Activated naive CD8-positive, alpha-beta T cell treated with anti-CD3 and anti-CD28 coated beads, Interleukin-2, amount 50 U/mL, for 24 hours (primary cell): ENCODE measurements at regions not wholly inside any gene's neighbourhood (a gene's known extent, or its start where the extent isn't known, plus 50 kb on each side); places are given as distances from the start of the nearest gene placed in this dataset.
"Not testable (repeated sequence)": the region's sequence is repeated elsewhere in the genome, so short reads cannot be mapped to it uniquely, and the experiment has no call there.

Source experiments
- ATAC-seq: fragments of 150-1000 bp; cut with Tn5 transposase; one replicate; pipeline ENCODE4 v1.10.0; 2021
- DNase-seq: peaks from one replicate; pipeline ENCODE4 v3.0.0; 2021
- H3K27ac Mint-ChIP-seq: one replicate; pipeline ENCODE4 v1.8.0; 2021; ENCODE audit warnings: mild to moderate bottlenecking, mixed read lengths
- H3K27me3 Mint-ChIP-seq: one replicate; pipeline ENCODE4 v1.8.0; 2021; ENCODE audit warnings: mixed read lengths
- H3K36me3 Mint-ChIP-seq: one replicate; pipeline ENCODE4 v1.8.0; 2021; ENCODE audit warnings: low read depth, mixed read lengths
- H3K4me1 Mint-ChIP-seq: one replicate; pipeline ENCODE4 v1.8.0; 2021; ENCODE audit warnings: mixed read lengths
- H3K4me3 Mint-ChIP-seq: one replicate; pipeline ENCODE4 v1.8.0; 2021; ENCODE audit warnings: mild to moderate bottlenecking, moderate library complexity, mixed read lengths
- H3K9me3 Mint-ChIP-seq: one replicate; pipeline ENCODE4 v1.8.0; 2021; ENCODE audit warnings: mixed read lengths

DNA sequence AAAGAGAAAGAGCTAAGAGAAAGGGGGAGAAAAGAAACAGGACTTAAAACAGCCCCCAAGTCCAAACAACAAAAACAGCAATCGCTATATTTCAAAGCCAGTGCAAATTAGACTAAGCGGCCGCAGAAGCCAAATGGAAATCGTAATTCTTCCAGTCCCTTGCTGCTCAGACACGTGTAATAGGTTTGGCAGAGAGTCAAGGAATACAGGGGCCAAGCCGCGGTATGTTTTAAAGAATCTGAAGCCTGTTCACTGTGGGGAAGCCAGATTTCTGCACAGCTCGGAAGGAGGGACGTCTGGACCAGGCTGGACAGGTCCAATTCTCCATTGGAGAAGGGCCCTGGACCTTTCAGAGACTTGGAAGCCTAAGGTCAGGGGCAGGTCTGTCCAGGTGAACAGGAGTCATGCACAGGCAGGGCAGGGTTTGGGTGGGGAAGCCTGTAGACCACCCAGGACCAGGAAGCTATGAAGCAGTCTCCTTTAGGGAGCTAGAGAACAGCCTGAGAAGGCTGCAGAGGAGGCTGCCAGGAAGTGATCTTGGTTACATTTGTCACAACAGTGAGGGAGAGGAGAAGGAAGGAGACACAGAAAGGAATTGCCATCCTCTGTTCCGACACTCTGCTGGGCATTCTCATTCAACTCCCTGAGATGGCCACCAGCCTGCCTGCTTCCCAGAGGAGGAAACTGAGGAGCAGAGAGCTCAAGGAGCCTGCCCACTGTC, 265.5 kb upstream of the ISX start:
- H3K9me3 Mint-ChIP-seq, result peaks cover 4% of the 10 kb centered on the region
- no peak overlapping the region for H3K4me3 Mint-ChIP-seq
- DNase-seq (no peak), ATAC-seq (no peak)
- H3K27ac Mint-ChIP-seq, result no peak overlapping the region
- H3K4me1 Mint-ChIP-seq, result no peaks in the 10 kb centered on the region
- peaks cover 2% of the 10 kb centered on the region for H3K27me3 Mint-ChIP-seq
- no peaks in the 10 kb centered on the region for H3K36me3 Mint-ChIP-seq

DNA sequence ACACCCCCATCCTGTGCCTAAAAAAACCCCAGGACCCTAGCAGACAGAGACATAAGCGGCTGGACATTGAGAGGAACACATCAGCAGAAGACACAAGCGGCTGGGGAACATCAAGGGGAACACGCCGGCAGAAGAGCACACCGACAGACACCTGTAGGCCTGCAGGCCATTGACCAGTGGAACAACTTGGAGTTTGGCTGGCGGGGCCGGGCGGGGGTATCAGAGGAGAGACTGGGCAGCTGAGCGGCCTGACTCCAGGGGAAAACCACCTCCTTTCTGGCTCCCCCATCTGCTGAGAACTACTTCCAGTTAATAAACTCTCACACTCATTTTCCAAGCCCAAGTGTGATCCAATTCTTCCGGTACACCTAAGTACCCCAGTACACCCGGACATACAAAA, 264.7 kb upstream of the ISX start:
- ATAC-seq (no peak), DNase-seq (no peak)
- H3K4me3 Mint-ChIP-seq, result no peak overlapping the region
- H3K4me1 Mint-ChIP-seq, result no peaks in the 10 kb centered on the region
- no peak overlapping the region for H3K27ac Mint-ChIP-seq
- H3K9me3 Mint-ChIP-seq, result peaks cover 4% of the 10 kb centered on the region
- H3K27me3 Mint-ChIP-seq, result peaks cover 2% of the 10 kb centered on the region
- H3K36me3 Mint-ChIP-seq, result no peaks in the 10 kb centered on the region

GRCh38 chr22:34804091-34804490, 261.9 kb upstream of the ISX start:
- Mint-ChIP-seq H3K4me3 (no peak overlapping the region), H3K4me1 (no peaks in the 10 kb centered on the region), H3K9me3 (peaks cover 7% of the 10 kb centered on the region), H3K36me3 (no peaks in the 10 kb centered on the region), H3K27ac (no peak overlapping the region), H3K27me3 (peaks cover 2% of the 10 kb centered on the region)
- DNase-seq, result no peak
- ATAC-seq, result no peak

DNA sequence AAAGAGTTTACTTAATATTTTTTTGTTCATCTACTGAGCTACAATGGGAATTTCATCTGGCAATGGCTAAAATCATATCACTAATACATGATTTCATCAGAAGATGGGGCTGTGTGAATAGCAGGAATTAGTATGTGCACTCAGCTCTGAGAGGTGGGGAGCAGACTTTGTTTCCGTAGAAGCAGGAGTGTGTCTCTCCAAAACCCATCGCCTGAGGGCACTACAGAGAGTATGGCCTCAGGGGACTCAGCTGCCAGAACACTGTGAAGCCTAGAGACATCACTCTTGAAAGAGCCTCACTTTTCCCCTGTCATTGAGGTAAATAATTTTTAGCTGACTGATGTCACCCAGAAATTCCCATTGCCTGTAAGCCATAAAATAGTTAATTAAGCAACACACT, 261.4 kb upstream of the ISX start:
- Mint-ChIP-seq H3K4me3 (no peak overlapping the region), H3K36me3 (no peaks in the 10 kb centered on the region), H3K27ac (no peak overlapping the region), H3K4me1 (no peaks in the 10 kb centered on the region), H3K27me3 (peaks cover 2% of the 10 kb centered on the region), H3K9me3 (peaks cover 5% of the 10 kb centered on the region)
- DNase-seq (no peak), ATAC-seq (no peak)

DNA sequence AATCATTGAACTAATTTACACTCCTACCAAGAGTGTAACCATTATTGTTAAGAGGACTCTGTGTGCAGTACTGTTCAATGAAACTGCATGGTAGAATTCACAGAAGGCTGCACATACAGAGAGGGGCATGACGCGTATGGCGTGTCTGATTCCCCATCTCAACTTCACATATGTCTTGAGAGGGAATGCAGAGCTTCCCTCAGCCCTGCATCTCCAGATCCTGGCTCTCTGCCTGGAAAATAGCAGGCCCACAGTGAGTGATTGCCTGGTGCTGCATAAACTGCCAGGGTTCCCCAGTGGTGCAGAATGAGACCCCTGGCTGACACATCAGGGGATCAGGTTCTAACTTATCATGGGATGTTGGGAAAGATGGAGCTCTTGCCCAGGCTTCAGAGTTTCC, 260.2 kb upstream of the ISX start:
- Mint-ChIP-seq H3K9me3 (peaks cover 3% of the 10 kb centered on the region), H3K36me3 (no peaks in the 10 kb centered on the region), H3K4me3 (no peak overlapping the region), H3K27ac (no peak overlapping the region), H3K27me3 (peaks cover 2% of the 10 kb centered on the region), H3K4me1 (no peaks in the 10 kb centered on the region)
- ATAC-seq (no peak), DNase-seq (no peak)

- Mint-ChIP-seq H3K4me1 (no peaks in the 10 kb centered on the region), H3K36me3 (no peaks in the 10 kb centered on the region), H3K27me3 (peaks cover 2% of the 10 kb centered on the region), H3K27ac (no peak overlapping the region), H3K4me3 (no peak overlapping the region), H3K9me3 (peaks cover 3% of the 10 kb centered on the region)
- ATAC-seq, result no peak
- no peak for DNase-seq
Observed at GRCh38 chr22:34808618-34809017, 257.3 kb upstream of the ISX start.

- no peak for ATAC-seq
- Mint-ChIP-seq H3K4me1 (no peaks in the 10 kb centered on the region), H3K9me3 (peaks cover 13% of the 10 kb centered on the region), H3K4me3 (no peak overlapping the region), H3K36me3 (no peaks in the 10 kb centered on the region), H3K27ac (no peak overlapping the region), H3K27me3 (peaks cover 3% of the 10 kb centered on the region)
- no peak for DNase-seq
Observed at GRCh38 chr22:34812631-34813030, 253.3 kb upstream of the ISX start.

GRCh38 chr22:34814260-34815025, 251.5 kb upstream of the ISX start:
- Mint-ChIP-seq H3K27ac (no peak overlapping the region), H3K4me3 (no peak overlapping the region), H3K27me3 (peaks cover 5% of the 10 kb centered on the region), H3K9me3 (peaks cover 17% of the 10 kb centered on the region), H3K36me3 (no peaks in the 10 kb centered on the region), H3K4me1 (no peaks in the 10 kb centered on the region)
- DNase-seq (no peak), ATAC-seq (no peak)

DNA sequence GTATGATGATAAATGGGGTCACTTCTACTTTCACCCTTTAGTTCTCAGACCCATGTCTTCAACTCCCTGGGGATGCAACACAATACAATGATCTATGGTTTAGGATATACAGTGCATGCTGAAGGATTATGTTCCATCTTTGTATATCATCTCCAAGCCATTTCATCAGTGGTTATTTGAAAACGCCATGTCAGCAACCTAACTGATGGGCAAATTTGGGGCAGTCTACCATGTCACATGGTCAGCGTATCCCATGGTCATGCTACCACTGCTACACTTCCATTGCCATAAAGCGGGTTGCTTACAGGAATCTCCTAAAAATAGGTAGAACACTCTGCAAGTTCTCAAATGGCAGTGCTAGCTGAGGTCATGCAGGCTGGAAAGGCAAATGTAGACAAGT, 236.5 kb upstream of the ISX start:
- no peak for ATAC-seq
- DNase-seq, result no peak
- Mint-ChIP-seq H3K4me1 (no peaks in the 10 kb centered on the region), H3K27ac (no peak overlapping the region), H3K4me3 (no peak overlapping the region), H3K36me3 (no peaks in the 10 kb centered on the region), H3K27me3 (no peaks in the 10 kb centered on the region), H3K9me3 (peaks cover 4% of the 10 kb centered on the region)

DNA sequence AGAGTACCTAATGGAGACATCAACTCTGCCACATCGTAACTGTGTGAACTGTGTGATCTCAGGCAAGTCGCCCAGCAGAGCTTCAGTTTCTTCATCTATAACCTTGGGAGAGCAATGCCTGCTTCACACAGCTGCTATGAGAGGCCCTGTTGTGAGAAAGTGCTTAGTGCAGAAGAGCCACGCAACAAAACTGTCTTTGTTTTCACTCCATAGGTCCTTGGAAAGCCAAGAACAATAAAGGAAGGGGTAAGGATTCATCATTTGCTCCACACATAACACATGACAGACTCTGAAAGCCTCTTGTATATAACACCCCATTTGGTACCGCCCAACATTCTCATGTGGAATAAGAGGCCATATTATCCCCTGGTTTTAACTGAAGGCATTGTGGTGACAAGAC, 231.9 kb upstream of the ISX start:
- DNase-seq (no peak), ATAC-seq (no peak)
- Mint-ChIP-seq H3K36me3 (no peaks in the 10 kb centered on the region), H3K4me1 (no peaks in the 10 kb centered on the region), H3K9me3 (peaks cover 4% of the 10 kb centered on the region), H3K27ac (no peak overlapping the region), H3K4me3 (no peak overlapping the region), H3K27me3 (peaks cover 2% of the 10 kb centered on the region)

DNA sequence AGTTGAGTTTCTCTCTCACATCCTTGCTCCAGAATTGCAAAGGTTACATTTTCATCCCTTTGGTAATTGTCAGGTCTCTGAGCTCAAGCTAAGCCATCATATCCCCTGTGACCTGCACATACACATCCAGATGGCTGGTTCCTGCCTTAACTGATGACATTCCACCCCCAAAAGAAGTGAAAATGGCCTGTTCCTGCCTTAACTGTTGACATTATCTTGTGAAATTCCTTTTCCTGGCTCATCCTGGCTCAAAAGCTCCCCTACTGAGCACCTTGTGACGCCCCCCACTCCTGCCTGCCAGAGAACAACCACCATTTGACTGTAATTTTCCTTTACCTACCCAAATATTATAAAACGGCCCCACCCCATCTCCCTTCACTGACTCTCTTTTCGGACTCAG, 231.4 kb upstream of the ISX start:
- ATAC-seq, H3K4me1 Mint-ChIP-seq, DNase-seq: not testable (repeated sequence)

DNA sequence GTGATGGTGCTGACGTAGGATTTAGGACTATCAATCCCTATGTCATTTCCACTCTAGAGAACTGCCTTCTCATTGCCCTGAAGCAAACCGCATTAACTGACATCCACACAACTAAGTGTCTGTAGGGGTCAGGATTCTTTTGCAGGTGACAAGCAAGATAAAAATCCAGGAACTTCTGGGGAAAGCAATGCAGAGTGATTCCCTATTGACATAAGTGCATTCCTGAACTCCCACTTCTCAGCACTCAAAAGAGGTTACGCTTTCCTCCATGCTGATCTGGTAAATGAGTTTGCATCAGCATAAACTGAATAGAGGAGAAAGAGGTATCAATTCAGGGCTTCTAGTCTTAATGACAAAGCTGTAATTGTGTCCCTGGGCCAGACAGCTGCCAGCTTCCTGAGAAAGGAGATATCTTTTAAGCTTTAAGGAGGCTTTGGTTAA, 224.6 kb upstream of the ISX start:
- Mint-ChIP-seq H3K36me3 (no peaks in the 10 kb centered on the region), H3K9me3 (peaks cover 17% of the 10 kb centered on the region), H3K4me1 (no peaks in the 10 kb centered on the region), H3K4me3 (no peak overlapping the region), H3K27ac (no peak overlapping the region), H3K27me3 (peaks cover 17% of the 10 kb centered on the region)
- no peak for ATAC-seq
- DNase-seq, result no peak

More for the DNA sequence above, 231.4 kb upstream of the ISX start:
- not testable (repeated sequence) for H3K4me3 Mint-ChIP-seq, H3K27ac Mint-ChIP-seq, H3K27me3 Mint-ChIP-seq, H3K9me3 Mint-ChIP-seq, H3K36me3 Mint-ChIP-seq

GRCh38 chr22:34841911-34842310, 224.0 kb upstream of the ISX start:
- Mint-ChIP-seq H3K27me3 (peaks cover 17% of the 10 kb centered on the region), H3K36me3 (no peaks in the 10 kb centered on the region), H3K4me1 (peaks cover 3% of the 10 kb centered on the region), H3K9me3 (peaks cover 17% of the 10 kb centered on the region), H3K4me3 (no peak overlapping the region), H3K27ac (no peak overlapping the region)
- no peak for DNase-seq
- no peak for ATAC-seq

DNA sequence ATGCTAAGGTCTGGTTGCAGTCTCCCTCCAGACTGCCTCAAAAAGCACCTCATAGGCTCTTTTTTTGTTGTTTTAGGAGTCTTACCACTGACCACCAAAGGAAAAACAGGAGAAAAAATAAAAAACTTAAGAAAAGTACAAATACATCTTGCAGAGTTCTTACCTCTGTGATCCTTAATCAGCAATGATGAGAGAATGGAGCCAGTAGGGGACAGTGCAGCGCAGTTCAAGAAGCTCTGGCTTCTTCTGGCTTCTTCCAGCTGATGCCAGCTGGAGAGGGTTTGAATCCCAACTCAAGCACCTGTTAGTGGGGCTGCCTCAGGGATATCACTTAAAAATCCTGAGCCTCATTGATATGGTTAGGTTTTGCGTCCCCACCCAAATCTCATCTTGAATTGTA, 223.3 kb upstream of the ISX start:
- no peaks in the 10 kb centered on the region for H3K36me3 Mint-ChIP-seq
- no peak overlapping the region for H3K27ac Mint-ChIP-seq
- H3K4me1 Mint-ChIP-seq, result peaks cover 10% of the 10 kb centered on the region
- no peak for ATAC-seq
- no peak for DNase-seq
- peaks cover 17% of the 10 kb centered on the region for H3K27me3 Mint-ChIP-seq
- peaks cover 17% of the 10 kb centered on the region for H3K9me3 Mint-ChIP-seq
- H3K4me3 Mint-ChIP-seq, result no peak overlapping the region

DNA sequence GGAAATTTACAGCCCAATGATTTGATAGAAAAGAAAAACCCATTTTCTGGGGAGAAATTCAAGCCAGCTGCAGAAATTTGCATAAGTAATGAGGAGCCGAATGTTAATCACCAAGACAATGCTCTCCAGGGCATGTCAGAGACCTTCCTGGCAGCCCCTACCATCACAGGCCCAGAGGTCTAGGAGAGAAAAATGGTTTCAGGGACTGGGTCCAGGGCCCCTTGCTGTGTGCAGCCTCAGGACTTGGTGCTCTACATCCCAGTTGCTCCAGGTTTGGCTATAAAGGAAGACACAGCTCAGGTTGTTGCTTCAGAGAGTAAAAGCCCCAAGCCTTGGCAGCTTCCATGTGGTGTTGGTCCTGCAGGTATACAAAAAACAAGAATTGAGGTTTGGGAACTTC, 222.2 kb upstream of the ISX start:
- not testable (repeated sequence) for H3K4me3 Mint-ChIP-seq, ATAC-seq, H3K36me3 Mint-ChIP-seq, H3K27ac Mint-ChIP-seq, DNase-seq
- Mint-ChIP-seq H3K4me1 (peaks cover 20% of the 10 kb centered on the region), H3K9me3 (peaks cover 22% of the 10 kb centered on the region), H3K27me3 (peaks cover 19% of the 10 kb centered on the region)
